OCI-LY7 (cell line): ENCODE measurements at regions not wholly inside any gene's neighbourhood (a gene's known extent, or its start where the extent isn't known, plus 50 kb on each side); places are given as distances from the start of the nearest gene placed in this dataset.

Source experiments
- CTCF ChIP-seq: fragments of 200-600 bp; sonication (generic); conservative IDR thresholded peaks from 2 replicates; pipeline ENCODE4 v1.5.1; 2014; ENCODE audit warnings: mild to moderate bottlenecking, antibody characterized with exemption, low read length, moderate library complexity, mixed read lengths
- EZH2phosphoT487 ChIP-seq: fragments of 200-600 bp; sonication (generic); IDR thresholded peaks from 2 replicates; pipeline ENCODE4 v1.6.1; 2018; ENCODE audit warnings: low read depth, borderline replicate concordance, mild to moderate bottlenecking, mixed run types, antibody characterized with exemption, low read length, moderate library complexity, mixed read lengths

GRCh38 chr22:48410536-48410935 is 1417.1 kb downstream of the BRD1 start:
- TF ChIP-seq CTCF (no peak), EZH2phosphoT487 (no peak)
